Testis (tissue), 2 donors: ENCODE measurements at regions not wholly inside any gene's neighbourhood (a gene's known extent, or its start where the extent isn't known, plus 50 kb on each side); places are given as distances from the start of the nearest gene placed in this dataset.

Source experiments
- POLR2A ChIP-seq: fragments of 450-650 bp; IDR thresholded peaks from one replicate; pipeline ENCODE4 v1.6.1; 2017; ENCODE audit warnings: antibody characterized with exemption, mild to moderate bottlenecking, moderate library complexity
- TF ChIP-seq, protein P1 (sequence below), 3 experiments: fragments of 450-650 bp in 2 of 3; fragments of 200-600 bp in 1 of 3; sonication (generic) in 1 of 3; IDR thresholded peaks; one replicate each; pipeline ENCODE4 v1.5.1; 2016 to 2019; ENCODE audit warnings: antibody characterized with exemption in 3 of 3, mild to moderate bottlenecking in 2 of 3, moderate library complexity in 1 of 3

DNA sequence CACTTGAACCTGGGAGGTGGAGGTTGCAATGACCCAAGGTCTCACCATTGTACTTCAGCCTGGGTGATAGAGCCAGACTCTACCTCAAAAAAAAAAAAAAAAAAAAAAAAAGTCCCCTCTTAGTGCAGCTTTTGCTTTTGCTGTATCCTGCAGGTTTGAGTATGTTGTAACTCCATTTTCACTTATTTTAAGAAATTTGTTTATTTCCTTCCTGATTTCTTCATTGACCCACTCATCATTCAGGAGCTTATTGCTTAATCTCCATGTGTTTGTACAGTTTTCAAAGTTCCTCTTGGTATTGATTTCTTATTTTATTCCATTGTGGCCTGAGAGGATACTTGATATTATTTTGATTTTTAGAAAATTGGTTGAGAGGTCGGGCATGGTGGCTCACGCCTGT, 50.9 kb upstream of the AK4 start:
- TF ChIP-seq, protein P1, sequence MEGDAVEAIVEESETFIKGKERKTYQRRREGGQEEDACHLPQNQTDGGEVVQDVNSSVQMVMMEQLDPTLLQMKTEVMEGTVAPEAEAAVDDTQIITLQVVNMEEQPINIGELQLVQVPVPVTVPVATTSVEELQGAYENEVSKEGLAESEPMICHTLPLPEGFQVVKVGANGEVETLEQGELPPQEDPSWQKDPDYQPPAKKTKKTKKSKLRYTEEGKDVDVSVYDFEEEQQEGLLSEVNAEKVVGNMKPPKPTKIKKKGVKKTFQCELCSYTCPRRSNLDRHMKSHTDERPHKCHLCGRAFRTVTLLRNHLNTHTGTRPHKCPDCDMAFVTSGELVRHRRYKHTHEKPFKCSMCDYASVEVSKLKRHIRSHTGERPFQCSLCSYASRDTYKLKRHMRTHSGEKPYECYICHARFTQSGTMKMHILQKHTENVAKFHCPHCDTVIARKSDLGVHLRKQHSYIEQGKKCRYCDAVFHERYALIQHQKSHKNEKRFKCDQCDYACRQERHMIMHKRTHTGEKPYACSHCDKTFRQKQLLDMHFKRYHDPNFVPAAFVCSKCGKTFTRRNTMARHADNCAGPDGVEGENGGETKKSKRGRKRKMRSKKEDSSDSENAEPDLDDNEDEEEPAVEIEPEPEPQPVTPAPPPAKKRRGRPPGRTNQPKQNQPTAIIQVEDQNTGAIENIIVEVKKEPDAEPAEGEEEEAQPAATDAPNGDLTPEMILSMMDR (IDR thresholded peaks at IDR 0.05), result no peak
- TF ChIP-seq POLR2A, result no peak
